SU-DHL-6 (cell line): ENCODE measurements at regions not wholly inside any gene's neighbourhood (a gene's known extent, or its start where the extent isn't known, plus 50 kb on each side); places are given as distances from the start of the nearest gene placed in this dataset.

Experiments used
- H2AFZ ChIP-seq: fragments of 200-600 bp; sonication (generic); 2 replicates; pipeline ENCODE4 v1.6.1; 2014; ENCODE audit warnings: low read depth, mild to moderate bottlenecking, moderate library complexity, mixed read lengths, antibody characterized with exemption, low read length; ENCODE audit not compliant: severe bottlenecking
- H3F3A ChIP-seq: fragments of 200-600 bp; shearing (Covaris generic); 2 replicates; pipeline ENCODE4 v1.6.0; 2016; ENCODE audit warnings: antibody characterized with exemption, mild to moderate bottlenecking; ENCODE audit not compliant: insufficient read depth
- H3K27ac ChIP-seq: fragments of 200-600 bp; sonication (generic); 2 replicates; pipeline ENCODE4 v1.5.1; 2016; ENCODE audit warnings: low read depth, mild to moderate bottlenecking, low read length, moderate library complexity, mixed read lengths
- H3K27me3 ChIP-seq: fragments of 200-600 bp; sonication (generic), shearing (Covaris generic); 2 replicates; pipeline ENCODE4 v1.6.0; 2014; ENCODE audit warnings: mild to moderate bottlenecking, low read length
- H3K36me3 ChIP-seq: fragments of 200-600 bp; sonication (generic); 2 replicates; pipeline ENCODE4 v1.6.1; 2014; ENCODE audit warnings: mild to moderate bottlenecking, low read length, mixed read lengths
- H3K4me2 ChIP-seq: fragments of 300-600, 200-600 bp; shearing (Covaris generic), sonication (generic); 2 replicates; pipeline ENCODE4 v1.6.0; 2014; ENCODE audit warnings: low read length, low read depth, mild to moderate bottlenecking; ENCODE audit not compliant: poor library complexity, severe bottlenecking
- H3K4me3 ChIP-seq: fragments of 200-600 bp; sonication (generic); 2 replicates; pipeline ENCODE4 v1.5.1; 2014; ENCODE audit warnings: antibody characterized with exemption, low read length, mild to moderate bottlenecking, mixed read lengths; ENCODE audit not compliant: insufficient read depth, poor library complexity, severe bottlenecking
- H3K79me2 ChIP-seq: fragments of 200-600 bp; sonication (generic); 2 replicates; pipeline ENCODE4 v1.6.1; 2014; ENCODE audit warnings: mild to moderate bottlenecking, low read length, moderate library complexity; ENCODE audit not compliant: insufficient read depth
- H3K9ac ChIP-seq: fragments of 200-600 bp; sonication (generic); 2 replicates; pipeline ENCODE4 v1.7.0; 2014; ENCODE audit warnings: mild to moderate bottlenecking, low read length
- H3K9me2 ChIP-seq: fragments of 200-600 bp; sonication (generic); replicated peaks from 2 replicates; pipeline ENCODE4 v1.6.1; 2014; ENCODE audit warnings: low read length; ENCODE audit not compliant: insufficient read depth
- H3K9me3 ChIP-seq: fragments of 200-600 bp; sonication (generic); 2 replicates; pipeline ENCODE4 v1.6.1; 2014; ENCODE audit warnings: low read length, mixed read lengths; ENCODE audit not compliant: insufficient read depth
- H4K20me1 ChIP-seq: fragments of 200-600 bp; sonication (generic); 2 replicates; pipeline ENCODE4 v1.6.1; 2014; ENCODE audit warnings: low read depth, mild to moderate bottlenecking, antibody characterized with exemption, low read length, moderate library complexity, mixed read lengths
- CTCF ChIP-seq: fragments of 200-600 bp; sonication (generic); IDR thresholded peaks from one replicate; pipeline ENCODE4 v1.5.1; 2017; ENCODE audit warnings: antibody characterized with exemption, mild to moderate bottlenecking, low read length, moderate library complexity; ENCODE audit not compliant: insufficient read depth, poor library complexity, severe bottlenecking
- EZH2phosphoT487 ChIP-seq: fragments of 200-600 bp; sonication (generic), shearing (Covaris generic); conservative IDR thresholded peaks from 2 replicates; pipeline ENCODE4 v1.6.1; 2018; ENCODE audit warnings: mild to moderate bottlenecking, antibody characterized with exemption, low read length, moderate library complexity, mixed read lengths

GRCh38 chr5:17690473-17690872 is 56.2 kb downstream of the TAF11L14 start:
- Histone ChIP-seq H3K36me3 (no peaks in the 10 kb centered on the region), H3K4me2 (no peak overlapping the region), H3K27ac (no peak overlapping the region), H3K4me3 (no peak overlapping the region), H3F3A (no peaks in the 10 kb centered on the region), H4K20me1 (no peaks in the 10 kb centered on the region), H3K9me2 (no peaks in the 10 kb centered on the region), H3K9me3 (no peaks in the 10 kb centered on the region), H2AFZ (no peak overlapping the region), H3K79me2 (no peaks in the 10 kb centered on the region), H3K27me3 (no peaks in the 10 kb centered on the region), H3K9ac (no peak overlapping the region)
- TF ChIP-seq EZH2phosphoT487 (no peak), CTCF (no peak)

GRCh38 chr5:17691762-17692161 is 57.5 kb downstream of the TAF11L14 start:
- no peaks in the 10 kb centered on the region for H3K36me3 ChIP-seq
- H4K20me1 ChIP-seq: no peaks in the 10 kb centered on the region
- H3K79me2 ChIP-seq: no peaks in the 10 kb centered on the region
- no peak overlapping the region for H3K27ac ChIP-seq
- no peak for TF ChIP-seq CTCF
- no peak overlapping the region for H2AFZ ChIP-seq
- H3K9me3 ChIP-seq: no peaks in the 10 kb centered on the region
- H3K9me2 ChIP-seq: no peaks in the 10 kb centered on the region
- H3K4me3 ChIP-seq: no peak overlapping the region
- no peak overlapping the region for H3K4me2 ChIP-seq
- H3F3A ChIP-seq: no peaks in the 10 kb centered on the region
- no peak overlapping the region for H3K9ac ChIP-seq
- no peaks in the 10 kb centered on the region for H3K27me3 ChIP-seq

- no peaks in the 10 kb centered on the region for H3K27me3 ChIP-seq
- no peak overlapping the region for H3K4me2 ChIP-seq
- no peaks in the 10 kb centered on the region for H3K79me2 ChIP-seq
- no peak overlapping the region for H3K27ac ChIP-seq
- no peak overlapping the region for H3K4me3 ChIP-seq
- H2AFZ ChIP-seq: no peak overlapping the region
- no peaks in the 10 kb centered on the region for H3K9me3 ChIP-seq
- no peaks in the 10 kb centered on the region for H3K9me2 ChIP-seq
- H3F3A ChIP-seq: no peaks in the 10 kb centered on the region
- no peak for TF ChIP-seq CTCF
- no peak for TF ChIP-seq EZH2phosphoT487
- no peaks in the 10 kb centered on the region for H4K20me1 ChIP-seq
- no peaks in the 10 kb centered on the region for H3K36me3 ChIP-seq
- no peak overlapping the region for H3K9ac ChIP-seq
Measured at GRCh38 chr5:17694371-17694770, 60.1 kb downstream of the TAF11L14 start.

- TF ChIP-seq CTCF (no peak), EZH2phosphoT487 (no peak)
- H4K20me1 ChIP-seq: no peaks in the 10 kb centered on the region
- H3K9me2 ChIP-seq: no peaks in the 10 kb centered on the region
- no peak overlapping the region for H3K27ac ChIP-seq
- H3K27me3 ChIP-seq: no peaks in the 10 kb centered on the region
- no peak overlapping the region for H3K4me2 ChIP-seq
- H3K4me3 ChIP-seq: no peak overlapping the region
- no peaks in the 10 kb centered on the region for H3K9me3 ChIP-seq
- no peak overlapping the region for H2AFZ ChIP-seq
- H3K79me2 ChIP-seq: no peaks in the 10 kb centered on the region
- no peaks in the 10 kb centered on the region for H3K36me3 ChIP-seq
- H3F3A ChIP-seq: no peaks in the 10 kb centered on the region
- H3K9ac ChIP-seq: no peak overlapping the region
Measured at GRCh38 chr5:17694914-17695313, 60.7 kb downstream of the TAF11L14 start.
